Transverse colon (tissue), 4 donors: ENCODE measurements at regions not wholly inside any gene's neighbourhood (a gene's known extent, or its start where the extent isn't known, plus 50 kb on each side); places are given as distances from the start of the nearest gene placed in this dataset.

ENCODE experiments used
- DNase-seq: peaks from one replicate; pipeline ENCODE4 v3.0.0-alpha.2; 2019
- H3K27ac ChIP-seq, 4 donors: fragments of 200-600 bp; sonication (generic); 2 replicates each; pipeline ENCODE4 v1.5.1; 2016 to 2018; ENCODE audit warnings: inconsistent platforms in 4 of 4
- H3K27me3 ChIP-seq: fragments of 200-600 bp; sonication (generic); 2 replicates; pipeline ENCODE4 v1.5.1; 2017; ENCODE audit warnings: inconsistent platforms
- H3K36me3 ChIP-seq, 4 donors: fragments of 200-600 bp; sonication (generic); 2 replicates each; pipeline ENCODE4 v1.5.1; 2017 to 2019; ENCODE audit warnings: inconsistent platforms in 4 of 4
- H3K4me1 ChIP-seq, 4 donors: fragments of 200-600 bp; sonication (generic); 2 replicates each; pipeline ENCODE4 v1.5.1; 2017 to 2020; ENCODE audit warnings: inconsistent platforms in 4 of 4
- H3K4me3 ChIP-seq, 4 donors: fragments of 200-600 bp; sonication (generic); 1 replicate in 1 of 4; 2 replicates in 3 of 4; pipeline versions ENCODE4 v1.5.1 to v1.6.1; 2017 to 2019; ENCODE audit warnings: inconsistent platforms in 4 of 4
- H3K9me3 ChIP-seq, 2 donors: fragments of 200-600 bp; sonication (generic); 2 replicates each; pipeline ENCODE4 v1.5.1; 2017 to 2019; ENCODE audit warnings: inconsistent platforms in 2 of 2
- CTCF ChIP-seq, 5 experiments: fragments of 200-600 bp in 3 of 5; fragments of 450-650 bp in 2 of 5; sonication (generic) in 3 of 5; IDR thresholded peaks; 1 replicate in 2 of 5; 2 replicates in 3 of 5; pipeline ENCODE4 v1.5.1; 2016 to 2017; ENCODE audit warnings: antibody characterized with exemption in 5 of 5, inconsistent platforms in 3 of 5, mild to moderate bottlenecking in 2 of 5, moderate library complexity in 1 of 5
- EP300 ChIP-seq: sonication (generic); formaldehyde crosslinking; IDR thresholded peaks from one replicate; pipeline ENCODE4 v1.6.1; 2017; ENCODE audit warnings: antibody characterized with exemption, low read depth
- POLR2A ChIP-seq: fragments of 450-650 bp; IDR thresholded peaks from one replicate; pipeline ENCODE4 v1.6.1; 2016; ENCODE audit warnings: antibody characterized with exemption, mild to moderate bottlenecking, moderate library complexity
- POLR2AphosphoS5 ChIP-seq, 3 donors: sonication (generic); formaldehyde crosslinking; IDR thresholded peaks; one replicate each; pipeline ENCODE4 v1.6.1; 2016; ENCODE audit warnings: antibody characterized with exemption in 3 of 3
- WGBS, 2 donors: methylation state at CpG; one replicate each; pipeline ENCODE4 v1.1.5; 2018; ENCODE audit warnings: low coverage in 1 of 2; 5-methylcytosine and 5-hydroxymethylcytosine counted together
- in situ Hi-C, 4 donors: fragments of 200-750 bp; cut with MboI; loops; one replicate each; pipeline versions ENCODE4 v1.15.0 to v1.15.1; 2017; ENCODE audit warnings: low sequenced_read_pairs in 3 of 4, low pct_ligation_motif_present in 1 of 4, low pct_unique_long_range_greater_than_20kb in 1 of 4
- intact Hi-C: fragments of 100-400 bp; cut with DNase I; formaldehyde crosslinking; loops from one replicate; pipeline ENCODE4 v1.15.1; 2023; ENCODE audit warnings: low total_unique reads

- TF ChIP-seq EP300, result no peak
- TF ChIP-seq POLR2A, result no peak
- TF ChIP-seq POLR2AphosphoS5 (IDR thresholded peaks at IDR 0.05), result no peak
- TF ChIP-seq CTCF (IDR thresholded peaks at IDR 0.05), result no peak
- no peak for DNase-seq
- H3K27me3 ChIP-seq, result no peaks in the 10 kb centered on the region
- no peak overlapping the region for H3K4me3 ChIP-seq
- WGBS, 2 donors, result 56 to 69% methylated on average over 2 of the region's 2 CpGs
- in situ Hi-C loops, result no loop called here
- no peaks in the 10 kb centered on the region for H3K4me1 ChIP-seq
- no peak overlapping the region for H3K27ac ChIP-seq
- intact Hi-C loops, result no loop called here
- H3K9me3 ChIP-seq, result no peaks in the 10 kb centered on the region
- H3K36me3 ChIP-seq, result no peaks in the 10 kb centered on the region
Measured at GRCh38 chr1:4327142-4327541, 327.3 kb upstream of the AJAP1 start.

GRCh38 chr1:4328402-4329071 is 325.9 kb upstream of the AJAP1 start:
- no peaks in the 10 kb centered on the region for H3K27me3 ChIP-seq
- no peak overlapping the region for H3K4me3 ChIP-seq
- WGBS, 2 donors, result 57 to 71% methylated on average over 4 to 10 of the region's 10 CpGs
- intact Hi-C loops, result no loop called here
- no peaks in the 10 kb centered on the region for H3K4me1 ChIP-seq
- H3K9me3 ChIP-seq, result no peaks in the 10 kb centered on the region
- no peak overlapping the region for H3K27ac ChIP-seq
- in situ Hi-C loops, result no loop called here
- no peak for DNase-seq
- TF ChIP-seq POLR2A (no peak), POLR2AphosphoS5 (IDR thresholded peaks at IDR 0.05) (no peak), EP300 (no peak), CTCF (IDR thresholded peaks at IDR 0.05) (no peak)
- no peaks in the 10 kb centered on the region for H3K36me3 ChIP-seq

GRCh38 chr1:4330805-4331766 is 323.3 kb upstream of the AJAP1 start:
- in situ Hi-C loops, result no loop called here
- WGBS, 2 donors, result 78 to 82% methylated on average over 17 to 23 of the region's 23 CpGs
- intact Hi-C loops, result no loop called here

More at GRCh38 chr1:4330805-4331766, 323.3 kb upstream of the AJAP1 start:
- Histone ChIP-seq H3K27ac (no peak overlapping the region), H3K4me1 (no peaks in the 10 kb centered on the region), H3K36me3 (no peaks in the 10 kb centered on the region), H3K4me3 (no peak overlapping the region), H3K27me3 (no peaks in the 10 kb centered on the region), H3K9me3 (no peaks in the 10 kb centered on the region)
- DNase-seq, result no peak
- TF ChIP-seq EP300 (no peak), CTCF (IDR thresholded peaks at IDR 0.05) (no peak), POLR2A (no peak), POLR2AphosphoS5 (IDR thresholded peaks at IDR 0.05) (no peak)
